Ovary (tissue), 7 donors: ENCODE measurements at regions not wholly inside any gene's neighbourhood (a gene's known extent, or its start where the extent isn't known, plus 50 kb on each side); places are given as distances from the start of the nearest gene placed in this dataset.

Experiments
- DNase-seq, 5 donors: peaks; one replicate each; pipeline ENCODE4 v3.0.0-alpha.2; 2019 to 2020
- H3K27ac ChIP-seq, 2 donors: fragments of 200-600 bp; one replicate each; pipeline versions ENCODE4 v1.5.1 to v1.8.0; 2019 to 2022
- H3K27me3 ChIP-seq: fragments of 200-600 bp; one replicate; pipeline ENCODE4 v1.8.0; 2022
- H3K36me3 ChIP-seq: fragments of 200-600 bp; sonication (generic); one replicate; pipeline ENCODE4 v1.5.1; 2019
- H3K4me1 ChIP-seq: one replicate; pipeline ENCODE4 v1.8.1; 2013; ENCODE audit warnings: mild to moderate bottlenecking, moderate library complexity; ENCODE audit not compliant: insufficient read depth
- H3K4me3 ChIP-seq: fragments of 200-600 bp; sonication (generic); one replicate; pipeline ENCODE4 v1.5.1; 2017
- H3K9me3 ChIP-seq, 2 donors: fragments of 200-600 bp in 1 of 2; sonication (generic) in 1 of 2; one replicate each; pipeline versions ENCODE4 v1.5.1 to v1.8.1; 2013 to 2019; ENCODE audit warnings: mild to moderate bottlenecking in 1 of 2, moderate library complexity in 1 of 2
- CTCF ChIP-seq, 3 donors: fragments of 450-650 bp in 2 of 3; fragments of 200-600 bp in 1 of 3; IDR thresholded peaks; one replicate each; pipeline versions ENCODE4 v1.5.1 to v1.8.0; 2016 to 2022; ENCODE audit warnings: antibody characterized with exemption in 3 of 3, mild to moderate bottlenecking in 1 of 3
- EP300 ChIP-seq: sonication (generic); formaldehyde crosslinking; IDR thresholded peaks from one replicate; pipeline ENCODE4 v1.6.1; 2017; ENCODE audit warnings: antibody characterized with exemption
- POLR2A ChIP-seq: fragments of 450-650 bp; IDR thresholded peaks from one replicate; pipeline ENCODE4 v1.6.1; 2017; ENCODE audit warnings: antibody characterized with exemption, mild to moderate bottlenecking, moderate library complexity
- WGBS, 3 donors: extraction: QIAGEN DNeasy Blood & Tissue Kit in 1 of 3; methylation state at CpG; one replicate each; pipeline versions ENCODE4 v1.1.5 to v1.1.7; 2013 to 2017; 5-methylcytosine and 5-hydroxymethylcytosine counted together
- intact Hi-C, 4 donors: fragments of 100-400 bp; cut with DNase I; formaldehyde crosslinking; loops; one replicate each; pipeline versions ENCODE4 v1.11.0 to v1.15.1; 2022 to 2023
- microRNA counts: library from miRNA; unstranded; fragments of <30 nt; microRNA quantifications from one replicate; lab custom pipeline; 2016
- donor health status: DM: no; HTN: no; CAD: no; lungs with moderate emphysema.
- donor health status: DM: no; HTN: no; CAD: no.
- donor health status: Bipolar disorder and iron deficiency.
- donor health status: DM: no; HTN: no; CAD: no.
- donor health status: DM: yes; HTN: yes; CAD: no.

- no peak overlapping the region for H3K27ac ChIP-seq
- H3K9me3 ChIP-seq = no peaks in the 10 kb centered on the region
- intact Hi-C loops = no loop called here
- H3K27me3 ChIP-seq = no peaks in the 10 kb centered on the region
- DNase-seq = no peak
- H3K4me1 ChIP-seq = peaks cover 11% of the 10 kb centered on the region
- TF ChIP-seq CTCF (IDR thresholded peaks at IDR 0.05) (no peak), POLR2A (no peak), EP300 (no peak)
- 94 to 96% (median 96%) methylated on average over 4 of the region's 4 CpGs for WGBS, 3 donors
- no peaks in the 10 kb centered on the region for H3K36me3 ChIP-seq
- H3K4me3 ChIP-seq = no peak overlapping the region
Observed at GRCh38 chr12:94702696-94703095, 52.3 kb upstream of the TMCC3 start.

- no peaks in the 10 kb centered on the region for H3K27me3 ChIP-seq
- H3K36me3 ChIP-seq = no peaks in the 10 kb centered on the region
- H3K9me3 ChIP-seq = no peaks in the 10 kb centered on the region
- H3K27ac ChIP-seq = no peak overlapping the region
- TF ChIP-seq POLR2A (no peak), EP300 (no peak), CTCF (IDR thresholded peaks at IDR 0.05) (no peak)
- no peak overlapping the region for H3K4me3 ChIP-seq
- no peak for DNase-seq
- 83 to 89% (median 87%) methylated on average over 2 of the region's 2 CpGs for WGBS, 3 donors
- intact Hi-C loops = no loop called here
- peaks cover 8% of the 10 kb centered on the region for H3K4me1 ChIP-seq
Observed at GRCh38 chr12:94701711-94702110, 51.4 kb upstream of the TMCC3 start.

GRCh38 chr12:94700662-94701061 is 50.3 kb upstream of the TMCC3 start:
- no peaks in the 10 kb centered on the region for H3K36me3 ChIP-seq
- H3K4me3 ChIP-seq = no peak overlapping the region
- no peak overlapping the region for H3K27ac ChIP-seq
- intact Hi-C loops = no loop called here
- DNase-seq = no peak
- no peaks in the 10 kb centered on the region for H3K27me3 ChIP-seq
- H3K9me3 ChIP-seq = no peaks in the 10 kb centered on the region
- H3K4me1 ChIP-seq = peaks cover 7% of the 10 kb centered on the region
- TF ChIP-seq POLR2A (no peak), EP300 (no peak)
- WGBS, 3 donors = 74 to 98% (median 92%) methylated on average over 2 of the region's 2 CpGs

MicroRNA genes in the stretch of these regions (microRNA counts, 767-probe panel; counts per million panel counts)
- 530 counts per million, percentile 78 among the panel's probes with 10 or more counts for microRNA hsa-miR-492 (lab: Ali Mortazavi, UCI)
